Trophoblast cell (in vitro differentiated cells and primary cell): ENCODE measurements at regions not wholly inside any gene's neighbourhood (a gene's known extent, or its start where the extent isn't known, plus 50 kb on each side); places are given as distances from the start of the nearest gene placed in this dataset.

Experiments
- DNase-seq, 2 donors: peaks; one replicate each; pipeline ENCODE4 v3.0.0-alpha.2; 2016
- H2AFZ ChIP-seq: 2 replicates; pipeline ENCODE4 v1.6.1; 2013; ENCODE audit warnings: low read length, moderate library complexity, mild to moderate bottlenecking; ENCODE audit not compliant: insufficient read depth, poor library complexity
- H2AK5ac ChIP-seq: 2 replicates; pipeline ENCODE4 v1.6.1; 2013; ENCODE audit warnings: mild to moderate bottlenecking, low read length
- H2BK120ac ChIP-seq: 2 replicates; pipeline ENCODE4 v1.6.1; 2013; ENCODE audit warnings: low read length, mild to moderate bottlenecking, moderate library complexity; ENCODE audit not compliant: insufficient read depth, poor library complexity
- H2BK12ac ChIP-seq: 2 replicates; pipeline ENCODE4 v1.6.1; 2013; ENCODE audit warnings: mild to moderate bottlenecking, low read length, moderate library complexity
- H2BK5ac ChIP-seq: 2 replicates; pipeline ENCODE4 v1.6.1; 2013; ENCODE audit warnings: low read length, low read depth, moderate library complexity, mild to moderate bottlenecking; ENCODE audit not compliant: poor library complexity
- H3K14ac ChIP-seq: 2 replicates; pipeline ENCODE4 v1.6.1; 2013; ENCODE audit warnings: mild to moderate bottlenecking, low read length
- H3K18ac ChIP-seq: 2 replicates; pipeline ENCODE4 v1.6.1; 2013; ENCODE audit warnings: mild to moderate bottlenecking, low read length
- H3K23ac ChIP-seq: 2 replicates; pipeline ENCODE4 v1.6.1; 2013; ENCODE audit warnings: low read length
- H3K27ac ChIP-seq: 2 replicates; pipeline ENCODE4 v1.5.1; 2013; ENCODE audit warnings: low read depth, mild to moderate bottlenecking, inconsistent platforms, low read length, moderate library complexity
- H3K27me3 ChIP-seq: 2 replicates; pipeline ENCODE4 v1.6.1; 2013; ENCODE audit warnings: inconsistent platforms, mild to moderate bottlenecking, low read length, moderate library complexity; ENCODE audit not compliant: insufficient read depth
- H3K36me3 ChIP-seq, 2 experiments: 1 replicate in 1 of 2; 2 replicates in 1 of 2; pipeline ENCODE4 v1.6.1; 2013; ENCODE audit warnings: low read length in 2 of 2, mild to moderate bottlenecking in 2 of 2, moderate library complexity in 1 of 2; ENCODE audit not compliant: insufficient read depth in 2 of 2, control insufficient read depth in 1 of 2
- H3K4ac ChIP-seq: 2 replicates; pipeline ENCODE4 v1.6.1; 2013; ENCODE audit warnings: low read depth, mild to moderate bottlenecking, low read length, moderate library complexity
- H3K4me1 ChIP-seq, 2 experiments: 1 replicate in 1 of 2; 2 replicates in 1 of 2; pipeline ENCODE4 v1.6.1; 2013; ENCODE audit warnings: low read length in 2 of 2, mild to moderate bottlenecking in 2 of 2, moderate library complexity in 1 of 2; ENCODE audit not compliant: insufficient read depth in 2 of 2, control insufficient read depth in 1 of 2
- H3K4me2 ChIP-seq: 2 replicates; pipeline ENCODE4 v1.6.1; 2013; ENCODE audit warnings: inconsistent platforms, mild to moderate bottlenecking, low read length, moderate library complexity
- H3K4me3 ChIP-seq: 2 replicates; pipeline ENCODE4 v1.5.1; 2013; ENCODE audit warnings: mild to moderate bottlenecking, low read depth, low read length, inconsistent platforms
- H3K79me1 ChIP-seq: one replicate; pipeline ENCODE4 v1.6.1; 2013; ENCODE audit warnings: low read length
- H3K79me2 ChIP-seq: 2 replicates; pipeline ENCODE4 v1.6.1; 2013; ENCODE audit warnings: low read length, mild to moderate bottlenecking; ENCODE audit not compliant: control insufficient read depth, insufficient read depth, poor library complexity
- H3K9ac ChIP-seq: 2 replicates; pipeline ENCODE4 v1.6.1; 2013; ENCODE audit warnings: mild to moderate bottlenecking, low read length
- H3K9me3 ChIP-seq: 2 replicates; pipeline ENCODE4 v1.6.1; 2013; ENCODE audit warnings: low read depth, mild to moderate bottlenecking, control low read depth, inconsistent platforms, low read length; ENCODE audit not compliant: insufficient read depth
- H4K12ac ChIP-seq: 2 replicates; pipeline ENCODE4 v1.6.1; 2013; ENCODE audit warnings: low read depth, mild to moderate bottlenecking, low read length, moderate library complexity
- H4K8ac ChIP-seq: 2 replicates; pipeline ENCODE4 v1.6.1; 2013; ENCODE audit warnings: low read depth, mild to moderate bottlenecking, low read length, moderate library complexity
- H4K91ac ChIP-seq: one replicate; pipeline ENCODE4 v1.6.1; 2013; ENCODE audit warnings: low read depth, mild to moderate bottlenecking, low read length, moderate library complexity
- WGBS: extraction: QIAGEN DNeasy Blood & Tissue Kit; methylation state at CpG from one replicate; pipeline ENCODE4 v1.1.7; 2013; ENCODE audit warnings: missing lambda C conversion rate; ENCODE audit not compliant: insufficient read length, insufficient coverage; ENCODE audit errors: extremely low coverage; 5-methylcytosine and 5-hydroxymethylcytosine counted together

DNA sequence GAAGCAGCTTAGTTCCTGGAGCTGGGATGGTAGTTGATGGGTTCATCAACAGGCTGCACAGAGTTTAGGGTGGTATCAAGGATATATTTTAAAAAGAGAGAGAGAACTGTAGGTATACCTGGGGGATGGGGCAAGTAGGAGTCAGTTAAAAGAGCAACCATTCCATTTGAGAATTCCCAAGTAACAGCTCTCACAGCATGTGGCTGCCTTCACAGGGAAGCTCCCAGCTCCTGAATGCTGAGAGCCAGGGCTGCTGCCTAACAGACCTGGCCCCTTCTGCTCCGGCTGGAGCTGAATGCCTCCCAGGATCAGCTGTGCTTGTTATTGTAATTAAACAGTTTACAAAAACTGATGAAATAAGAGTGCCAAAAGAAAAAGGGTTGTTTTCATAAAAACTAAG, 58.8 kb upstream of the GPR26 start:
- H3K4ac ChIP-seq, result no peak overlapping the region
- no peak overlapping the region for H2BK120ac ChIP-seq
- H3K9me3 ChIP-seq, result peaks cover 2% of the 10 kb centered on the region
- no peaks in the 10 kb centered on the region for H3K36me3 ChIP-seq
- H2BK12ac ChIP-seq, result no peak overlapping the region
- no peaks in the 10 kb centered on the region for H3K79me2 ChIP-seq
- no peaks in the 10 kb centered on the region for H3K27me3 ChIP-seq
- no peak overlapping the region for H2AFZ ChIP-seq
- H3K14ac ChIP-seq, result no peak overlapping the region
- H3K23ac ChIP-seq, result no peak overlapping the region
- no peak overlapping the region for H2BK5ac ChIP-seq
- no peak overlapping the region for H3K9ac ChIP-seq
- H4K12ac ChIP-seq, result no peak overlapping the region
- no peaks in the 10 kb centered on the region for H3K79me1 ChIP-seq
- no peak overlapping the region for H3K4me3 ChIP-seq
- H4K8ac ChIP-seq, result no peak overlapping the region
- DNase-seq, result no peak
- no peak overlapping the region for H3K4me2 ChIP-seq
- H3K27ac ChIP-seq, result no peak overlapping the region
- H3K4me1 ChIP-seq, result no peaks in the 10 kb centered on the region
- H4K91ac ChIP-seq, result no peak overlapping the region
- H3K18ac ChIP-seq, result no peak overlapping the region
- no CpG with 5 or more reads among the region's 1 CpG for WGBS
- no peak overlapping the region for H2AK5ac ChIP-seq

DNA sequence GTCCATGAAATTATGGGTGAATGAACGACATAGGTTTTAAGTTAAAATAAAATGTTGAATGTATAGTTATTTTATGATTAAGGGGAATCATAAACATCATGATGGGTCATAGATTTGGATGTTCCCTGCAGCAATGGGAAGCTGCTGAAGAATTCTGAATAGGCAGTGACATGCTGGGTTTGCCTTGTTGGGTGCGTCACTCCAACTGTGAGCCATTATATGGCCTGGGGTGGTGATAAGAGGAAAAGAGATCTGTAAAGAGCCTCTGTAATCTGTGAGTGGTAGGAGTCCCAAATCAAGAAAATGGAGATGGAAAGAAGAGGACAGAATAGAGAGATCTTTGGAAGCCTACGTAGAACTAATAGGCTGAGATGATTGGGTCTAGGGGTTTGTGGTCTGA, 58.1 kb upstream of the GPR26 start:
- H3K79me1 ChIP-seq, result no peaks in the 10 kb centered on the region
- H3K14ac ChIP-seq, result no peak overlapping the region
- no peak overlapping the region for H3K4me3 ChIP-seq
- H4K91ac ChIP-seq, result no peak overlapping the region
- H3K9ac ChIP-seq, result no peak overlapping the region
- no peaks in the 10 kb centered on the region for H3K79me2 ChIP-seq
- H3K27ac ChIP-seq, result no peak overlapping the region
- no peak overlapping the region for H4K8ac ChIP-seq
- no peak overlapping the region for H2AK5ac ChIP-seq
- H2BK120ac ChIP-seq, result no peak overlapping the region
- no peak overlapping the region for H3K18ac ChIP-seq
- H3K23ac ChIP-seq, result no peak overlapping the region
- no peak overlapping the region for H3K4me2 ChIP-seq
- H2BK12ac ChIP-seq, result no peak overlapping the region
- no peak for DNase-seq
- no peak overlapping the region for H4K12ac ChIP-seq
- no peaks in the 10 kb centered on the region for H3K4me1 ChIP-seq
- no peak overlapping the region for H3K4ac ChIP-seq
- no peaks in the 10 kb centered on the region for H3K36me3 ChIP-seq
- H2BK5ac ChIP-seq, result no peak overlapping the region
- H3K9me3 ChIP-seq, result peaks cover 2% of the 10 kb centered on the region
- 100% methylated on average over 1 of the region's 3 CpGs for WGBS
- H2AFZ ChIP-seq, result no peak overlapping the region
- H3K27me3 ChIP-seq, result no peaks in the 10 kb centered on the region

GRCh38 chr10:123611243-123611642, 54.9 kb upstream of the GPR26 start:
- no peak overlapping the region for H2BK120ac ChIP-seq
- no peak overlapping the region for H3K27ac ChIP-seq
- H3K14ac ChIP-seq, result no peak overlapping the region
- H4K12ac ChIP-seq, result no peak overlapping the region
- no peak overlapping the region for H2BK12ac ChIP-seq
- no peak overlapping the region for H4K8ac ChIP-seq
- H3K79me1 ChIP-seq, result no peaks in the 10 kb centered on the region
- no peak overlapping the region for H2AK5ac ChIP-seq
- H2BK5ac ChIP-seq, result no peak overlapping the region
- no peak for DNase-seq
- no CpG with 5 or more reads among the region's 3 CpGs for WGBS
- no peak overlapping the region for H3K18ac ChIP-seq
- no peaks in the 10 kb centered on the region for H3K4me1 ChIP-seq
- H4K91ac ChIP-seq, result no peak overlapping the region
- H3K4me2 ChIP-seq, result no peak overlapping the region
- H3K23ac ChIP-seq, result peak overlapping the region; percentile 70
- peaks cover 2% of the 10 kb centered on the region for H3K9me3 ChIP-seq
- H2AFZ ChIP-seq, result no peak overlapping the region
- H3K4me3 ChIP-seq, result no peak overlapping the region
- no peak overlapping the region for H3K4ac ChIP-seq
- H3K27me3 ChIP-seq, result no peaks in the 10 kb centered on the region
- H3K36me3 ChIP-seq, result no peaks in the 10 kb centered on the region
- no peak overlapping the region for H3K9ac ChIP-seq
- H3K79me2 ChIP-seq, result no peaks in the 10 kb centered on the region

DNA sequence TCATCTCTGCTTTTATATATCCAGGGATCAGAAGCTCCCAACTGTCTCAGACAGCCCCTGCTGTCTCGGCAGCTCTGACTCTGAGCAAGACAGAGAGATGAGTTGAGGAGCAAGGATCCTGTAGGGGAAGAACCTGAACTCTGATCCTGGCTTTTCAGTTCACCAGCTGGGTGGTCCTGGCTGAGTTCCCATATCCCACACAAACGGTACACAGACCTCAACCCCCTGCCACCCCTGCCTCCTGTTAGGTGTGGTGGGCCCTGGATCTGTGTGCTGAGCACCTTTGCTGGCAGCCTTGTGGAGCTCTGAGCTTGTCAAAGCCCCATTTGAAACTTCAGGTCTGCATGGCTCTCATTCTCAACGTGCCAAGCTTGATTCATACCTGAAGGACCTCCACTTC, 54.3 kb upstream of the GPR26 start:
- Histone ChIP-seq H3K14ac (no peak overlapping the region), H3K23ac (no peak overlapping the region), H3K79me2 (no peaks in the 10 kb centered on the region), H3K4me2 (no peak overlapping the region), H4K91ac (no peak overlapping the region), H3K9me3 (peaks cover 2% of the 10 kb centered on the region), H3K4me3 (no peak overlapping the region), H3K27ac (no peak overlapping the region), H4K12ac (no peak overlapping the region), H2AK5ac (no peak overlapping the region), H4K8ac (no peak overlapping the region), H2BK12ac (no peak overlapping the region), H3K18ac (no peak overlapping the region), H3K4me1 (no peaks in the 10 kb centered on the region), H3K9ac (no peak overlapping the region), H2AFZ (no peak overlapping the region), H2BK120ac (no peak overlapping the region), H3K36me3 (no peaks in the 10 kb centered on the region), H3K4ac (no peak overlapping the region), H3K27me3 (no peaks in the 10 kb centered on the region), H3K79me1 (no peaks in the 10 kb centered on the region), H2BK5ac (no peak overlapping the region)
- no CpG with 5 or more reads among the region's 3 CpGs for WGBS
- DNase-seq, result no peak
